IMR-90 (cell line): ENCODE measurements at regions not wholly inside any gene's neighbourhood (a gene's known extent, or its start where the extent isn't known, plus 50 kb on each side); places are given as distances from the start of the nearest gene placed in this dataset.

Experiments
- ATAC-seq: fragments of 200-7000 bp; cut with Tn5 transposase; 2 replicates; pipeline ENCODE4 v1.9.1; 2020; ENCODE audit warnings: low read depth, mild to moderate bottlenecking, moderate library complexity
- BruUV-seq: library from RNA; stranded (reverse); fragments of 400-500 nt; replicated peaks from 2 replicates; lab custom pipeline; 2021; lab: Mats Ljungman, UMichigan
- CTCF ChIA-PET: fragments of 300-600 bp; formaldehyde crosslinking; extraction: SDS; loops from one replicate; lab custom pipeline; 2021; ENCODE audit warnings: antibody characterized with exemption; lab: Yijun Ruan, JAX
- POLR2A ChIA-PET: fragments of 300-600 bp; sonication (Branson Sonifier 250); formaldehyde crosslinking; loops from one replicate; lab custom pipeline; 2022; ENCODE audit warnings: antibody characterized with exemption; ENCODE audit not compliant: unreplicated experiment; lab: Charles Lee
- DNase-seq: peaks from one replicate; pipeline ENCODE4 v3.0.0; 2013
- H2AFZ ChIP-seq: replicated peaks from 2 replicates; pipeline ENCODE3; 2013; ENCODE audit warnings: low read length, mild to moderate bottlenecking; ENCODE audit not compliant: poor library complexity
- H2AK5ac ChIP-seq: 2 replicates; pipeline ENCODE4 v1.6.1; 2013; ENCODE audit warnings: low read depth, low read length, inconsistent platforms
- H2AK9ac ChIP-seq: replicated peaks from 2 replicates; pipeline ENCODE3; 2013; ENCODE audit warnings: mild to moderate bottlenecking, low read depth, low read length, moderate library complexity; ENCODE audit not compliant: poor library complexity
- H2BK120ac ChIP-seq: 2 replicates; pipeline ENCODE4 v1.6.1; 2013; ENCODE audit warnings: low read depth, low read length, inconsistent platforms
- H2BK15ac ChIP-seq: 3 replicates; pipeline ENCODE4 v1.6.1; 2013; ENCODE audit warnings: low read depth, low read length, inconsistent platforms
- H2BK20ac ChIP-seq: 2 replicates; pipeline ENCODE4 v1.6.1; 2013; ENCODE audit warnings: low read depth, mild to moderate bottlenecking, inconsistent platforms, low read length, moderate library complexity
- H2BK5ac ChIP-seq: 2 replicates; pipeline ENCODE4 v1.6.1; 2013; ENCODE audit warnings: mild to moderate bottlenecking, low read depth, low read length, inconsistent platforms; ENCODE audit not compliant: poor library complexity, severe bottlenecking
- H3K14ac ChIP-seq: replicated peaks from 2 replicates; pipeline ENCODE4 v1.6.1; 2013; ENCODE audit warnings: low read depth, low read length, inconsistent platforms
- H3K18ac ChIP-seq: 2 replicates; pipeline ENCODE4 v1.6.1; 2013; ENCODE audit warnings: low read depth, low read length, control low read depth
- H3K23ac ChIP-seq: 2 replicates; pipeline ENCODE4 v1.6.1; 2013; ENCODE audit warnings: low read depth, low read length, inconsistent platforms
- H3K27ac ChIP-seq: 2 replicates; pipeline ENCODE4 v1.5.1; 2013; ENCODE audit warnings: mild to moderate bottlenecking, control low read depth, low read length; ENCODE audit not compliant: insufficient read depth
- H3K27me3 ChIP-seq: 2 replicates; pipeline ENCODE4 v1.6.1; 2013; ENCODE audit warnings: low read length; ENCODE audit not compliant: control insufficient read depth, insufficient read depth
- H3K36me3 ChIP-seq: 2 replicates; pipeline ENCODE4 v1.6.1; 2013; ENCODE audit warnings: low read length, mixed read lengths; ENCODE audit not compliant: control insufficient read depth, insufficient read depth
- H3K4ac ChIP-seq: 2 replicates; pipeline ENCODE4 v1.6.1; 2013; ENCODE audit warnings: low read depth, low read length, inconsistent platforms
- H3K4me1 ChIP-seq: 2 replicates; pipeline ENCODE4 v1.6.1; 2013; ENCODE audit warnings: low read length, mixed read lengths; ENCODE audit not compliant: control insufficient read depth, insufficient read depth
- H3K4me2 ChIP-seq: 2 replicates; pipeline ENCODE4 v1.6.1; 2013; ENCODE audit warnings: low read depth, mild to moderate bottlenecking, control low read depth, low read length, moderate library complexity
- H3K4me3 ChIP-seq: 2 replicates; pipeline ENCODE4 v1.5.1; 2013; ENCODE audit warnings: low read depth, mild to moderate bottlenecking, control low read depth, low read length, moderate library complexity; ENCODE audit not compliant: insufficient read depth
- H3K56ac ChIP-seq: 2 replicates; pipeline ENCODE4 v1.6.1; 2013; ENCODE audit warnings: low read length, inconsistent platforms; ENCODE audit not compliant: insufficient read depth; ENCODE audit errors: extremely low read depth
- H3K79me1 ChIP-seq, 2 experiments: 2 replicates each; pipeline ENCODE4 v1.6.1; 2013; ENCODE audit warnings: low read length in 2 of 2, inconsistent platforms in 1 of 2, low read depth in 1 of 2
- H3K9ac ChIP-seq: 2 replicates; pipeline ENCODE4 v1.6.1; 2013; ENCODE audit warnings: low read depth, low read length, control low read depth
- H3K9me1 ChIP-seq: 2 replicates; pipeline ENCODE4 v1.6.1; 2013; ENCODE audit warnings: low read length, inconsistent platforms; ENCODE audit not compliant: insufficient read depth
- H3K9me3 ChIP-seq: 2 replicates; pipeline ENCODE4 v1.6.1; 2013; ENCODE audit warnings: low read length; ENCODE audit not compliant: control insufficient read depth, insufficient read depth
- H4K20me1 ChIP-seq: 2 replicates; pipeline ENCODE4 v1.6.1; 2013; ENCODE audit warnings: low read length, inconsistent platforms; ENCODE audit not compliant: insufficient read depth
- H4K5ac ChIP-seq: 2 replicates; pipeline ENCODE4 v1.6.1; 2013; ENCODE audit warnings: mild to moderate bottlenecking, low read depth, low read length, control low read depth
- H4K8ac ChIP-seq, 2 experiments: 2 replicates each; pipeline ENCODE4 v1.6.1; 2013; ENCODE audit warnings: low read depth in 2 of 2, low read length in 2 of 2, control low read depth in 1 of 2, inconsistent platforms in 1 of 2
- H4K91ac ChIP-seq: 2 replicates; pipeline ENCODE4 v1.6.1; 2013; ENCODE audit warnings: low read depth, low read length, inconsistent platforms; ENCODE audit not compliant: insufficient read depth
- BHLHE40 ChIP-seq: fragments of 150-350 bp; IDR thresholded peaks from 2 replicates; pipeline ENCODE4 v1.6.1; 2016; ENCODE audit warnings: mild to moderate bottlenecking, low read depth, low read length
- MAFK ChIP-seq: IDR thresholded peaks from 2 replicates; pipeline ENCODE4 v1.6.1; 2012; ENCODE audit warnings: low read depth, low read length, improper control_type of control experiment
- SMC3 ChIP-seq: fragments of 150-350 bp; IDR thresholded peaks from 2 replicates; pipeline ENCODE4 v1.6.1; 2016; ENCODE audit warnings: low read depth, mild to moderate bottlenecking, antibody characterized with exemption, low read length, moderate library complexity
- WGBS, 2 experiments: methylation state at CpG; one replicate each; pipeline versions ENCODE4 v1.1.5 to v1.1.7; 2013; ENCODE audit warnings: missing lambda C conversion rate in 2 of 2; ENCODE audit not compliant: insufficient read length in 1 of 2; ENCODE audit errors: extremely low coverage in 2 of 2; 5-methylcytosine and 5-hydroxymethylcytosine counted together
- dilution Hi-C: fragments of 300-500 bp; cut with HindIII; formaldehyde crosslinking; loops from one replicate; pipeline ENCODE4 v1.14.3; 2018; ENCODE audit warnings: low sequenced_read_pairs; ENCODE audit not compliant: unreplicated experiment
- in situ Hi-C: fragments of 300-500 bp; cut with MboI; formaldehyde crosslinking; loops from 3 replicates; pipeline ENCODE4 v1.14.3; 2019; ENCODE audit warnings: low sequenced_read_pairs, inconsistent platforms, mixed read lengths
- intact Hi-C: fragments of 100-400 bp; cut with micrococcal nuclease; formaldehyde crosslinking; loops from 2 replicates; pipeline ENCODE4 v1.10.0; 2022

GRCh38 chr2:59677158-59677557 is 876.3 kb downstream of the BCL11A start:
- TF ChIP-seq BHLHE40 (no peak), MAFK (peak; percentile 93), SMC3 (no peak)
- H4K91ac ChIP-seq = no peak overlapping the region
- H3K23ac ChIP-seq = no peak overlapping the region
- BruUV-seq = no TSS peak
- H3K4ac ChIP-seq = no peak overlapping the region
- H3K56ac ChIP-seq = no peak overlapping the region
- no peak overlapping the region for H3K9ac ChIP-seq
- H4K20me1 ChIP-seq = no peaks in the 10 kb centered on the region
- no peak overlapping the region for H2AK5ac ChIP-seq
- dilution Hi-C loops = no loop called here
- H3K4me2 ChIP-seq = no peak overlapping the region
- no peak overlapping the region for H3K14ac ChIP-seq
- no peak overlapping the region for H3K27ac ChIP-seq
- no peaks in the 10 kb centered on the region for H3K27me3 ChIP-seq
- H2AFZ ChIP-seq = no peak overlapping the region
- H3K4me1 ChIP-seq = no peaks in the 10 kb centered on the region
- no peaks in the 10 kb centered on the region for H3K36me3 ChIP-seq
- ChIA-PET CTCF (no interaction called here), POLR2A (no interaction called here)
- ATAC-seq = no peak
- peaks cover 2% of the 10 kb centered on the region; the same call in 1 of the 2 replicates for H3K9me3 ChIP-seq
- H2BK120ac ChIP-seq = no peak overlapping the region
- no peak overlapping the region for H2BK15ac ChIP-seq
- H3K9me1 ChIP-seq = no peaks in the 10 kb centered on the region
- intact Hi-C loops = no loop called here
- H2BK20ac ChIP-seq = no peak overlapping the region
- H4K8ac ChIP-seq = no peak overlapping the region
- no peak overlapping the region for H3K4me3 ChIP-seq
- no CpG with 5 or more reads among the region's 2 CpGs for WGBS, 2 experiments
- H2BK5ac ChIP-seq = no peak overlapping the region
- no peak overlapping the region for H4K5ac ChIP-seq
- no peak overlapping the region for H2AK9ac ChIP-seq
- in situ Hi-C loops = no loop called here
- no peak overlapping the region for H3K18ac ChIP-seq
- DNase-seq = no peak
- H3K79me1 ChIP-seq = no peaks in the 10 kb centered on the region
